SK-N-SH treated with all-trans-retinoic acid at 6 μM for 48 hours (cell line): ENCODE measurements at regions not wholly inside any gene's neighbourhood (a gene's known extent, or its start where the extent isn't known, plus 50 kb on each side); places are given as distances from the start of the nearest gene placed in this dataset.

Experiments
- ATAC-seq: fragments of 200-7000 bp; cut with Tn5 transposase; 3 replicates; pipeline ENCODE4 v1.9.1; 2020; ENCODE audit warnings: mild to moderate bottlenecking, moderate library complexity
- ARNTL ChIP-seq: fragments of 450-650 bp; formaldehyde crosslinking; IDR thresholded peaks from 2 replicates; pipeline ENCODE4 v1.5.0; 2020; ENCODE audit warnings: low read depth, mild to moderate bottlenecking, moderate library complexity, borderline replicate concordance
- BACH2 ChIP-seq: fragments of 250-450 bp; sonication (Bioruptor Pico); IDR thresholded peaks from 2 replicates; pipeline ENCODE4 v1.9.0; 2021; ENCODE audit warnings: mild to moderate bottlenecking, borderline replicate concordance
- CREB5 ChIP-seq: fragments of 250-450 bp; sonication (Bioruptor Pico); IDR thresholded peaks from 2 replicates; pipeline ENCODE4 v1.5.1; 2020; ENCODE audit warnings: low read depth, mild to moderate bottlenecking, moderate library complexity
- CSDC2 ChIP-seq: fragments of 250-450 bp; sonication (Bioruptor Pico); IDR thresholded peaks from 2 replicates; pipeline ENCODE4 v1.5.0; 2020; ENCODE audit warnings: mild to moderate bottlenecking, moderate library complexity
- CSRNP3 ChIP-seq: fragments of 250-450 bp; sonication (Bioruptor Pico); IDR thresholded peaks from 2 replicates; pipeline ENCODE4 v1.5.1; 2021; ENCODE audit warnings: mild to moderate bottlenecking, moderate library complexity
- ESRRG ChIP-seq: fragments of 250-450 bp; sonication (Bioruptor Pico); IDR thresholded peaks from 2 replicates; pipeline ENCODE4 v1.6.1; 2021; ENCODE audit warnings: mild to moderate bottlenecking
- GLIS3 ChIP-seq: fragments of 250-450 bp; sonication (Bioruptor Pico); IDR thresholded peaks from 2 replicates; pipeline ENCODE4 v1.5.0; 2020; ENCODE audit warnings: mild to moderate bottlenecking, moderate library complexity
- ISL1 ChIP-seq: fragments of 250-450 bp; sonication (Bioruptor Pico); IDR thresholded peaks from 2 replicates; pipeline ENCODE4 v2.1.2; 2022; ENCODE audit warnings: mild to moderate bottlenecking, moderate library complexity
- OSR1 ChIP-seq: fragments of 250-450 bp; sonication (Bioruptor Pico); IDR thresholded peaks from 2 replicates; pipeline ENCODE4 v1.8.0; 2022; ENCODE audit warnings: moderate library complexity, mild to moderate bottlenecking, inconsistent platforms
- PATZ1 ChIP-seq: fragments of 250-450 bp; sonication (Bioruptor Pico); IDR thresholded peaks from 2 replicates; pipeline ENCODE4 v1.8.0; 2020; ENCODE audit warnings: mild to moderate bottlenecking, moderate library complexity, borderline replicate concordance
- POU6F1 ChIP-seq: fragments of 250-450 bp; sonication (Bioruptor Pico); IDR thresholded peaks from 2 replicates; pipeline ENCODE4 v1.8.0; 2021; ENCODE audit warnings: low read depth, mild to moderate bottlenecking, moderate library complexity, borderline replicate concordance
- PPARA ChIP-seq: fragments of 250-450 bp; sonication (Bioruptor Pico); IDR thresholded peaks from 2 replicates; pipeline ENCODE4 v1.5.0; 2020; ENCODE audit warnings: mild to moderate bottlenecking, borderline replicate concordance
- RARB ChIP-seq: fragments of 250-450 bp; sonication (Bioruptor Pico); IDR thresholded peaks from 2 replicates; pipeline ENCODE4 v1.8.0; 2021; ENCODE audit warnings: mild to moderate bottlenecking, moderate library complexity
- SNAI2 ChIP-seq: fragments of 250-450 bp; sonication (Bioruptor Pico); IDR thresholded peaks from 2 replicates; pipeline ENCODE4 v1.5.0; 2020; ENCODE audit warnings: mild to moderate bottlenecking, moderate library complexity
- TOX ChIP-seq: fragments of 250-450 bp; sonication (Bioruptor Pico); IDR thresholded peaks from 2 replicates; pipeline ENCODE4 v1.8.0; 2021; ENCODE audit warnings: mild to moderate bottlenecking, moderate library complexity, borderline replicate concordance
- TSHZ2 ChIP-seq: fragments of 250-450 bp; sonication (Bioruptor Pico); IDR thresholded peaks from 2 replicates; pipeline ENCODE4 v1.5.0; 2020; ENCODE audit warnings: mild to moderate bottlenecking, moderate library complexity
- ZC3H10 ChIP-seq: fragments of 250-450 bp; sonication (Bioruptor Pico); IDR thresholded peaks from 2 replicates; pipeline ENCODE4 v1.5.1; 2021; ENCODE audit warnings: mild to moderate bottlenecking, moderate library complexity
- ZFP3 ChIP-seq: fragments of 250-450 bp; sonication (Bioruptor Pico); IDR thresholded peaks from 2 replicates; pipeline ENCODE4 v1.5.0; 2020; ENCODE audit warnings: mild to moderate bottlenecking, moderate library complexity
- ZFP30 ChIP-seq: fragments of 450-650 bp; formaldehyde crosslinking; IDR thresholded peaks from 2 replicates; pipeline ENCODE4 v1.5.0; 2022; ENCODE audit warnings: mild to moderate bottlenecking, moderate library complexity
- ZNF565 ChIP-seq: fragments of 450-650 bp; formaldehyde crosslinking; conservative IDR thresholded peaks from 2 replicates; pipeline ENCODE4 v1.5.0; 2020; ENCODE audit warnings: low read depth, mild to moderate bottlenecking, moderate library complexity
- ZNF70 ChIP-seq: fragments of 450-650 bp; formaldehyde crosslinking; IDR thresholded peaks from 2 replicates; pipeline ENCODE4 v1.5.0; 2020; ENCODE audit warnings: mild to moderate bottlenecking, moderate library complexity
- ZNF8 ChIP-seq: fragments of 450-650 bp; formaldehyde crosslinking; IDR thresholded peaks from 2 replicates; pipeline ENCODE4 v1.5.0; 2020; ENCODE audit warnings: mild to moderate bottlenecking, moderate library complexity

GRCh38 chr10:78186572-78186971 lies 152.9 kb downstream of the RPS24 start:
- TF ChIP-seq BACH2 (no peak), ZNF70 (CRISPR knock-in tag) (no peak), PPARA (no peak), ZC3H10 (CRISPR knock-in tag) (no peak), PATZ1 (CRISPR knock-in tag) (no peak), TSHZ2 (CRISPR knock-in tag) (no peak), ZNF8 (no peak), TOX (CRISPR knock-in tag) (no peak), CSDC2 (CRISPR knock-in tag) (no peak), CSRNP3 (no peak), SNAI2 (CRISPR knock-in tag) (no peak), ZNF565 (CRISPR knock-in tag) (no peak), ZFP3 (CRISPR knock-in tag) (no peak)
- no peak for ATAC-seq

- no peak for ATAC-seq
- no peak for TF ChIP-seq SNAI2 (CRISPR knock-in tag)
- TF ChIP-seq ZFP30, result no peak
- no peak for TF ChIP-seq GLIS3 (CRISPR knock-in tag)
- TF ChIP-seq CREB5 (CRISPR knock-in tag), result no peak
- no peak for TF ChIP-seq TOX (CRISPR knock-in tag)
- TF ChIP-seq TSHZ2 (CRISPR knock-in tag), result no peak
- TF ChIP-seq ISL1 (CRISPR knock-in tag), result no peak
- TF ChIP-seq ZNF70 (CRISPR knock-in tag), result no peak
- TF ChIP-seq ARNTL (CRISPR knock-in tag), result no peak
- no peak for TF ChIP-seq ESRRG (CRISPR knock-in tag)
- TF ChIP-seq OSR1 (CRISPR knock-in tag), result no peak
- TF ChIP-seq RARB (CRISPR knock-in tag), result no peak
- no peak for TF ChIP-seq ZNF8
- TF ChIP-seq BACH2, result no peak
- TF ChIP-seq ZNF565 (CRISPR knock-in tag), result no peak
Measured at GRCh38 chr10:78187371-78187770, 153.7 kb downstream of the RPS24 start.

GRCh38 chr10:78188446-78188845 lies 154.8 kb downstream of the RPS24 start:
- ATAC-seq, result no peak
- TF ChIP-seq GLIS3 (CRISPR knock-in tag), result no peak
- no peak for TF ChIP-seq POU6F1 (CRISPR knock-in tag)
- TF ChIP-seq RARB (CRISPR knock-in tag), result no peak
- TF ChIP-seq CSRNP3, result no peak
- no peak for TF ChIP-seq SNAI2 (CRISPR knock-in tag)
- no peak for TF ChIP-seq TSHZ2 (CRISPR knock-in tag)
